ENCODE measurements at regions not wholly inside any gene's neighbourhood (a gene's known extent, or its start where the extent isn't known, plus 50 kb on each side); places are given as distances from the start of the nearest gene placed in this dataset.

DNA sequence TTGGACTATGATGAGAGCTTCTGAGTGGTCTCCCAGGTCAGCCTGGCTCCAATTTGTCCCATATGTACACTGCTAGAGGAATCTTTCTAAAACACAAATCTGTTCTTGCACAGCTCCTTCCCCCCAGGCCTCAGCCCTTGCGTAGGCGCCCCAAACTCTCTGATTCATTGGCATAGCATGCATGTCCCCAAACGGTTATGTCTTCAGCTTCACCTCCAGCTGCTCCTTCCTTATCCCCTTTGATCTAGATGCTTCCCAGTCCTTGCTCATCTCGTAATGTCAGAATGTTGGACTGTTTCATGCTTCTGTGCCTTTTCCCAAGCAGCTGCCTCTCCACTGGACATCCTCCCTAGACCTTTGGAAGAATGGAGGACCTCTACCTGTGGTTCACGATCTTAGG is 60.1 kb upstream of the BASP1 start:
- no peaks in the 10 kb centered on the region for H3K9me3 ChIP-seq (replicated peaks; ENCODE audit: control insufficient read depth, insufficient read depth, low read depth, low read length)
- peaks cover 2 to 7% of the 10 kb centered on the region in 2 experiments; a peak in 3 of 5 replicates for H3K27me3 ChIP-seq (ENCODE audit: control insufficient read depth in 2 of 2, insufficient read depth in 2 of 2, low read length in 2 of 2)
- H4K20me1 ChIP-seq (replicated peaks; ENCODE audit: control insufficient read depth, insufficient read depth, low read length), result no peaks in the 10 kb centered on the region
- H3K9ac ChIP-seq (ENCODE audit: insufficient read depth in 1 of 2, low read depth in 2 of 2, low read length in 2 of 2), result no peak overlapping the region
- H3K4me2 ChIP-seq (ENCODE audit: insufficient read depth, low read length), result no peak overlapping the region
- H3K36me3 ChIP-seq (ENCODE audit: control insufficient read depth, insufficient read depth, low read length), result no peaks in the 10 kb centered on the region
- H3K4me3 ChIP-seq, result no peak overlapping the region
- BruUV-seq (replicated peaks), result no TSS peak
- H3K4me1 ChIP-seq (replicated peaks in 1 of 2; ENCODE audit: control insufficient read depth in 2 of 2, insufficient read depth in 2 of 2, low read length in 2 of 2), result no peaks in the 10 kb centered on the region
- POLR2A ChIA-PET, result interaction anchor here (0.6 to 0.7 kb wide), 2 partner anchors 10 to 121 kb away, joined by 3 read pairs; no protein-coding TSS in a partner anchor
- H3K9me1 ChIP-seq (ENCODE audit: control insufficient read depth, insufficient read depth, low read length), result no peaks in the 10 kb centered on the region
- in situ Hi-C loops (cut with MboI) (no loop called here), intact Hi-C loops (cut with micrococcal nuclease) (no loop called here)
- H3K79me2 ChIP-seq (ENCODE audit: control insufficient read depth, insufficient read depth, low read length), result no peaks in the 10 kb centered on the region
- H3K27ac ChIP-seq (ENCODE audit: extremely low read depth, low read depth, low read length), result no peak overlapping the region
- CTCF ChIA-PET (ENCODE audit: low intra/inter-chr PET ratio), result no interaction called here
- no peak overlapping the region for H2AFZ ChIP-seq (ENCODE audit: low read depth, low read length)
- WGBS (ENCODE audit: insufficient coverage, low coverage, missing lambda C conversion rate), result 1% methylated on average over 5 of the region's 5 CpGs
- DNase-seq (ENCODE audit: extremely low read depth in 1 of 4, low spot score in 3 of 4) (no peak), FAIRE-seq (no peak), ATAC-seq (no peak)
- TF ChIP-seq NFE2L1 (tag; IDR thresholded peaks at IDR 0.05; ENCODE audit: borderline replicate concordance, low read depth) (no peak), ZNF3 (CRISPR knock-in tag; IDR thresholded peaks at IDR 0.05) (no peak)

DNA sequence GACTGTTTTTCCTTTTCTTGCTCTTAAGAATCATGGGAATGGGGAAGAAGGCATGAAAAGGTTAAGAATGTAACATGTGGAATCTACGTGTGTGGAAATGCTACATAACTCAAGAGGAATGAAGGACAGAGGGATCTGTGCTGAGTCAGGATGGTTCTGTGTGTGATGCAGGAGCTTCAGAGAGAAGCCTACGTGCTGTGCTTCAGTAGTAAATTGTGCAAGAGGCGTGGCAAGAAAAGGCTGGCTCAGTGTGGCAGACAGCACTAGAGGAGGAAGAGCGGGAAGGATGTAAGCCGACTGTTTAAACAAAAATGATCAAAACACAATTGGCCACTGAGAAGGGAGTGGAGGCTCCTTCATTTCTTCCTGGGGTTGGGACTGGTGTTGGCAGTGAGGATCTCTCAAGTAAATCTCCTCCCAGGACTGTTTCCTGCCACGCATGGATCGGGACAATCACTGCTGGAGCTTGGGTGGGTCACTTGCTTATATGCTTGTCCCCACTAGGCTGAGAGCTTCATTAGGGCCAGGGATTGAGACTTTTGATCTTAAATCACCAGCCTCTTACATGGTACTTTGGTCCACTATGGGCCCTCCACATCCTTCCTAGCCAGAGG is 59.4 kb upstream of the BASP1 start:
- Histone ChIP-seq H3K4me3 (no peak overlapping the region), H3K9me3 (replicated peaks; ENCODE audit: control insufficient read depth, insufficient read depth, low read depth, low read length) (no peaks in the 10 kb centered on the region), H3K79me2 (ENCODE audit: control insufficient read depth, insufficient read depth, low read length) (no peaks in the 10 kb centered on the region), H3K9me1 (ENCODE audit: control insufficient read depth, insufficient read depth, low read length) (no peaks in the 10 kb centered on the region), H3K9ac (ENCODE audit: insufficient read depth in 1 of 2, low read depth in 2 of 2, low read length in 2 of 2) (no peak overlapping the region), H4K20me1 (replicated peaks; ENCODE audit: control insufficient read depth, insufficient read depth, low read length) (no peaks in the 10 kb centered on the region), H3K27ac (ENCODE audit: extremely low read depth, low read depth, low read length) (no peak overlapping the region), H3K4me2 (ENCODE audit: insufficient read depth, low read length) (no peak overlapping the region), H3K4me1 (replicated peaks in 1 of 2; ENCODE audit: control insufficient read depth in 2 of 2, insufficient read depth in 2 of 2, low read length in 2 of 2) (no peaks in the 10 kb centered on the region), H3K27me3 (ENCODE audit: control insufficient read depth in 2 of 2, insufficient read depth in 2 of 2, low read length in 2 of 2) (peaks cover 2 to 4% of the 10 kb centered on the region in 2 experiments; a peak in 2 of 5 replicates), H3K36me3 (ENCODE audit: control insufficient read depth, insufficient read depth, low read length) (no peaks in the 10 kb centered on the region), H2AFZ (ENCODE audit: low read depth, low read length) (no peak overlapping the region)
- no TSS peak for BruUV-seq (replicated peaks)
- intact Hi-C loops (cut with micrococcal nuclease) (no loop called here), in situ Hi-C loops (cut with MboI) (no loop called here)
- ChIA-PET CTCF (ENCODE audit: low intra/inter-chr PET ratio) (no interaction called here), POLR2A (no interaction called here)
- FAIRE-seq (no peak), DNase-seq (ENCODE audit: extremely low read depth in 1 of 4, low spot score in 3 of 4) (no peak), ATAC-seq (no peak)
- under 1% methylated on average over 7 of the region's 7 CpGs for WGBS (ENCODE audit: insufficient coverage, low coverage, missing lambda C conversion rate)
- TF ChIP-seq, protein P1, sequence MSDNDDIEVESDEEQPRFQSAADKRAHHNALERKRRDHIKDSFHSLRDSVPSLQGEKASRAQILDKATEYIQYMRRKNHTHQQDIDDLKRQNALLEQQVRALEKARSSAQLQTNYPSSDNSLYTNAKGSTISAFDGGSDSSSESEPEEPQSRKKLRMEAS (CRISPR knock-in tag; IDR thresholded peaks at IDR 0.05), result no peak
- TF ChIP-seq, protein P2, sequence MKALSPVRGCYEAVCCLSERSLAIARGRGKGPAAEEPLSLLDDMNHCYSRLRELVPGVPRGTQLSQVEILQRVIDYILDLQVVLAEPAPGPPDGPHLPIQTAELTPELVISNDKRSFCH (CRISPR knock-in tag; IDR thresholded peaks at IDR 0.05), result no peak
- TF ChIP-seq, protein P2 (tag; IDR thresholded peaks at IDR 0.05), result no peak
- TF ChIP-seq, protein P3, sequence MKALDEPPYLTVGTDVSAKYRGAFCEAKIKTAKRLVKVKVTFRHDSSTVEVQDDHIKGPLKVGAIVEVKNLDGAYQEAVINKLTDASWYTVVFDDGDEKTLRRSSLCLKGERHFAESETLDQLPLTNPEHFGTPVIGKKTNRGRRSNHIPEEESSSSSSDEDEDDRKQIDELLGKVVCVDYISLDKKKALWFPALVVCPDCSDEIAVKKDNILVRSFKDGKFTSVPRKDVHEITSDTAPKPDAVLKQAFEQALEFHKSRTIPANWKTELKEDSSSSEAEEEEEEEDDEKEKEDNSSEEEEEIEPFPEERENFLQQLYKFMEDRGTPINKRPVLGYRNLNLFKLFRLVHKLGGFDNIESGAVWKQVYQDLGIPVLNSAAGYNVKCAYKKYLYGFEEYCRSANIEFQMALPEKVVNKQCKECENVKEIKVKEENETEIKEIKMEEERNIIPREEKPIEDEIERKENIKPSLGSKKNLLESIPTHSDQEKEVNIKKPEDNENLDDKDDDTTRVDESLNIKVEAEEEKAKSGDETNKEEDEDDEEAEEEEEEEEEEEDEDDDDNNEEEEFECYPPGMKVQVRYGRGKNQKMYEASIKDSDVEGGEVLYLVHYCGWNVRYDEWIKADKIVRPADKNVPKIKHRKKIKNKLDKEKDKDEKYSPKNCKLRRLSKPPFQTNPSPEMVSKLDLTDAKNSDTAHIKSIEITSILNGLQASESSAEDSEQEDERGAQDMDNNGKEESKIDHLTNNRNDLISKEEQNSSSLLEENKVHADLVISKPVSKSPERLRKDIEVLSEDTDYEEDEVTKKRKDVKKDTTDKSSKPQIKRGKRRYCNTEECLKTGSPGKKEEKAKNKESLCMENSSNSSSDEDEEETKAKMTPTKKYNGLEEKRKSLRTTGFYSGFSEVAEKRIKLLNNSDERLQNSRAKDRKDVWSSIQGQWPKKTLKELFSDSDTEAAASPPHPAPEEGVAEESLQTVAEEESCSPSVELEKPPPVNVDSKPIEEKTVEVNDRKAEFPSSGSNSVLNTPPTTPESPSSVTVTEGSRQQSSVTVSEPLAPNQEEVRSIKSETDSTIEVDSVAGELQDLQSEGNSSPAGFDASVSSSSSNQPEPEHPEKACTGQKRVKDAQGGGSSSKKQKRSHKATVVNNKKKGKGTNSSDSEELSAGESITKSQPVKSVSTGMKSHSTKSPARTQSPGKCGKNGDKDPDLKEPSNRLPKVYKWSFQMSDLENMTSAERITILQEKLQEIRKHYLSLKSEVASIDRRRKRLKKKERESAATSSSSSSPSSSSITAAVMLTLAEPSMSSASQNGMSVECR (CRISPR knock-in tag; IDR thresholded peaks at IDR 0.05), result no peak
- TF ChIP-seq, protein P4, sequence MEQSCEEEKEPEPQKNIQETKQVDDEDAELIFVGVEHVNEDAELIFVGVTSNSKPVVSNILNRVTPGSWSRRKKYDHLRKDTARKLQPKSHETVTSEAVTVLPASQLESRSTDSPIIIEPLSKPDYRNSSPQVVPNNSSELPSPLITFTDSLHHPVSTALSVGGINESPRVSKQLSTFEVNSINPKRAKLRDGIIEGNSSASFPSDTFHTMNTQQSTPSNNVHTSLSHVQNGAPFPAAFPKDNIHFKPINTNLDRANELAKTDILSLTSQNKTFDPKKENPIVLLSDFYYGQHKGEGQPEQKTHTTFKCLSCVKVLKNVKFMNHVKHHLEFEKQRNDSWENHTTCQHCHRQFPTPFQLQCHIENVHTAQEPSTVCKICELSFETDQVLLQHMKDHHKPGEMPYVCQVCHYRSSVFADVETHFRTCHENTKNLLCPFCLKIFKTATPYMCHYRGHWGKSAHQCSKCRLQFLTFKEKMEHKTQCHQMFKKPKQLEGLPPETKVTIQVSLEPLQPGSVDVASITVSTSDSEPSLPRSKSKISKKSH (CRISPR knock-in tag; IDR thresholded peaks at IDR 0.05), result no peak
